ENCODE measurements at regions not wholly inside any gene's neighbourhood (a gene's known extent, or its start where the extent isn't known, plus 50 kb on each side); places are given as distances from the start of the nearest gene placed in this dataset.

- no peak overlapping the region for H3K4me3 Mint-ChIP-seq (ENCODE audit: low read depth)
- no peak for TF ChIP-seq CTCF (IDR thresholded peaks at IDR 0.05; ENCODE audit: unreplicated experiment)
- no peaks in the 10 kb centered on the region for H3K27me3 Mint-ChIP-seq
- no peaks in the 10 kb centered on the region for H3K4me1 Mint-ChIP-seq (ENCODE audit: low read depth)
- H3K27ac Mint-ChIP-seq = no peak overlapping the region
- H3K36me3 Mint-ChIP-seq (ENCODE audit: insufficient read depth) = no peaks in the 10 kb centered on the region
- H3K9me3 Mint-ChIP-seq (ENCODE audit: low read depth) = no peaks in the 10 kb centered on the region
- no peak for DNase-seq (ENCODE audit: low spot score, unreplicated experiment)
These were observed 513.7 kb upstream of the WWC1 start for GRCh38 chr5:167777746-167778145.

GRCh38 chr5:167778228-167778627, 513.2 kb upstream of the WWC1 start:
- DNase-seq (ENCODE audit: low spot score, unreplicated experiment) = no peak
- no peaks in the 10 kb centered on the region for H3K27me3 Mint-ChIP-seq
- H3K27ac Mint-ChIP-seq = no peak overlapping the region
- no peak for TF ChIP-seq CTCF (IDR thresholded peaks at IDR 0.05; ENCODE audit: unreplicated experiment)
- no peak overlapping the region for H3K4me3 Mint-ChIP-seq (ENCODE audit: low read depth)
- H3K4me1 Mint-ChIP-seq (ENCODE audit: low read depth) = no peaks in the 10 kb centered on the region
- H3K36me3 Mint-ChIP-seq (ENCODE audit: insufficient read depth) = no peaks in the 10 kb centered on the region
- no peaks in the 10 kb centered on the region for H3K9me3 Mint-ChIP-seq (ENCODE audit: low read depth)

- H3K4me1 Mint-ChIP-seq (ENCODE audit: low read depth) = no peaks in the 10 kb centered on the region
- no peaks in the 10 kb centered on the region for H3K36me3 Mint-ChIP-seq (ENCODE audit: insufficient read depth)
- H3K4me3 Mint-ChIP-seq (ENCODE audit: low read depth) = no peak overlapping the region
- no peak for DNase-seq (ENCODE audit: low spot score, unreplicated experiment)
- no peaks in the 10 kb centered on the region for H3K27me3 Mint-ChIP-seq
- H3K27ac Mint-ChIP-seq = no peak overlapping the region
- TF ChIP-seq CTCF (IDR thresholded peaks at IDR 0.05; ENCODE audit: unreplicated experiment) = no peak
- no peaks in the 10 kb centered on the region for H3K9me3 Mint-ChIP-seq (ENCODE audit: low read depth)
These were observed 511.8 kb upstream of the WWC1 start for GRCh38 chr5:167779644-167780043.

- DNase-seq (ENCODE audit: low spot score, unreplicated experiment) = no peak
- H3K36me3 Mint-ChIP-seq (ENCODE audit: insufficient read depth) = no peaks in the 10 kb centered on the region
- no peak for TF ChIP-seq CTCF (IDR thresholded peaks at IDR 0.05; ENCODE audit: unreplicated experiment)
- no peaks in the 10 kb centered on the region for H3K9me3 Mint-ChIP-seq (ENCODE audit: low read depth)
- H3K4me1 Mint-ChIP-seq (ENCODE audit: low read depth) = no peaks in the 10 kb centered on the region
- no peaks in the 10 kb centered on the region for H3K27me3 Mint-ChIP-seq
- no peak overlapping the region for H3K4me3 Mint-ChIP-seq (ENCODE audit: low read depth)
- no peak overlapping the region for H3K27ac Mint-ChIP-seq
These were observed 511.3 kb upstream of the WWC1 start for GRCh38 chr5:167780177-167780576.

- H3K4me1 Mint-ChIP-seq (ENCODE audit: low read depth) = no peaks in the 10 kb centered on the region
- DNase-seq (ENCODE audit: low spot score, unreplicated experiment) = no peak
- TF ChIP-seq CTCF (IDR thresholded peaks at IDR 0.05; ENCODE audit: unreplicated experiment) = no peak
- no peak overlapping the region for H3K4me3 Mint-ChIP-seq (ENCODE audit: low read depth)
- H3K9me3 Mint-ChIP-seq (ENCODE audit: low read depth) = no peaks in the 10 kb centered on the region
- no peaks in the 10 kb centered on the region for H3K36me3 Mint-ChIP-seq (ENCODE audit: insufficient read depth)
- no peak overlapping the region for H3K27ac Mint-ChIP-seq
- H3K27me3 Mint-ChIP-seq = no peaks in the 10 kb centered on the region
These were observed 508.2 kb upstream of the WWC1 start for GRCh38 chr5:167783145-167783817.
